HL-60 (cell line): ENCODE measurements at regions not wholly inside any gene's neighbourhood (a gene's known extent, or its start where the extent isn't known, plus 50 kb on each side); places are given as distances from the start of the nearest gene placed in this dataset.

Source experiments
- DNase-seq, 2 experiments: peaks; one replicate each; pipeline ENCODE4 v3.0.0-alpha.2; 2010 to 2020; ENCODE audit warnings: low read depth in 1 of 2, low spot score in 1 of 2
- H3K27ac ChIP-seq: fragments of 250-450 bp; sonication (Bioruptor Pico); replicated peaks from 2 replicates; pipeline ENCODE4 v1.5.1; 2020; ENCODE audit warnings: mild to moderate bottlenecking, moderate library complexity
- H3K27me3 ChIP-seq: fragments of 250-450 bp; sonication (Bioruptor Pico); 2 replicates; pipeline ENCODE4 v1.5.1; 2021; ENCODE audit warnings: mild to moderate bottlenecking, moderate library complexity; ENCODE audit not compliant: insufficient read depth, poor library complexity, severe bottlenecking
- H3K4me3 ChIP-seq: replicated peaks from 2 replicates; pipeline ENCODE4 v1.5.1; 2011; ENCODE audit warnings: mild to moderate bottlenecking, control low read depth, low read length; ENCODE audit not compliant: insufficient read depth
- CTCF ChIP-seq: IDR thresholded peaks from one replicate; pipeline ENCODE4 v1.5.1; 2011; ENCODE audit warnings: low read length, control low read depth, inconsistent platforms; ENCODE audit not compliant: insufficient read depth
- GABPA ChIP-seq: IDR thresholded peaks from 2 replicates; pipeline ENCODE4 v1.6.1; 2012; ENCODE audit warnings: low read depth
- POLR2AphosphoS5 ChIP-seq: IDR thresholded peaks from 2 replicates; pipeline ENCODE4 v1.6.1; 2012; ENCODE audit warnings: low read depth
- SPI1 ChIP-seq: IDR thresholded peaks from 2 replicates; pipeline ENCODE4 v1.6.1; 2012; ENCODE audit warnings: low read depth, mild to moderate bottlenecking, borderline replicate concordance
- TF ChIP-seq, protein P1 (sequence below): IDR thresholded peaks from 2 replicates; pipeline ENCODE4 v1.6.1; 2012; ENCODE audit warnings: low read depth; ENCODE audit not compliant: insufficient replicate concordance

GRCh38 chr3:6732807-6733206 is 128.1 kb upstream of the GRM7 start:
- H3K27me3 ChIP-seq, result no peaks in the 10 kb centered on the region
- H3K4me3 ChIP-seq, result no peak overlapping the region
- H3K27ac ChIP-seq, result no peak overlapping the region
- TF ChIP-seq POLR2AphosphoS5 (no peak), SPI1 (no peak), GABPA (no peak), CTCF (no peak)
- TF ChIP-seq, protein P1, sequence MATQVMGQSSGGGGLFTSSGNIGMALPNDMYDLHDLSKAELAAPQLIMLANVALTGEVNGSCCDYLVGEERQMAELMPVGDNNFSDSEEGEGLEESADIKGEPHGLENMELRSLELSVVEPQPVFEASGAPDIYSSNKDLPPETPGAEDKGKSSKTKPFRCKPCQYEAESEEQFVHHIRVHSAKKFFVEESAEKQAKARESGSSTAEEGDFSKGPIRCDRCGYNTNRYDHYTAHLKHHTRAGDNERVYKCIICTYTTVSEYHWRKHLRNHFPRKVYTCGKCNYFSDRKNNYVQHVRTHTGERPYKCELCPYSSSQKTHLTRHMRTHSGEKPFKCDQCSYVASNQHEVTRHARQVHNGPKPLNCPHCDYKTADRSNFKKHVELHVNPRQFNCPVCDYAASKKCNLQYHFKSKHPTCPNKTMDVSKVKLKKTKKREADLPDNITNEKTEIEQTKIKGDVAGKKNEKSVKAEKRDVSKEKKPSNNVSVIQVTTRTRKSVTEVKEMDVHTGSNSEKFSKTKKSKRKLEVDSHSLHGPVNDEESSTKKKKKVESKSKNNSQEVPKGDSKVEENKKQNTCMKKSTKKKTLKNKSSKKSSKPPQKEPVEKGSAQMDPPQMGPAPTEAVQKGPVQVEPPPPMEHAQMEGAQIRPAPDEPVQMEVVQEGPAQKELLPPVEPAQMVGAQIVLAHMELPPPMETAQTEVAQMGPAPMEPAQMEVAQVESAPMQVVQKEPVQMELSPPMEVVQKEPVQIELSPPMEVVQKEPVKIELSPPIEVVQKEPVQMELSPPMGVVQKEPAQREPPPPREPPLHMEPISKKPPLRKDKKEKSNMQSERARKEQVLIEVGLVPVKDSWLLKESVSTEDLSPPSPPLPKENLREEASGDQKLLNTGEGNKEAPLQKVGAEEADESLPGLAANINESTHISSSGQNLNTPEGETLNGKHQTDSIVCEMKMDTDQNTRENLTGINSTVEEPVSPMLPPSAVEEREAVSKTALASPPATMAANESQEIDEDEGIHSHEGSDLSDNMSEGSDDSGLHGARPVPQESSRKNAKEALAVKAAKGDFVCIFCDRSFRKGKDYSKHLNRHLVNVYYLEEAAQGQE, result no peak
- DNase-seq, result no peak

DNA sequence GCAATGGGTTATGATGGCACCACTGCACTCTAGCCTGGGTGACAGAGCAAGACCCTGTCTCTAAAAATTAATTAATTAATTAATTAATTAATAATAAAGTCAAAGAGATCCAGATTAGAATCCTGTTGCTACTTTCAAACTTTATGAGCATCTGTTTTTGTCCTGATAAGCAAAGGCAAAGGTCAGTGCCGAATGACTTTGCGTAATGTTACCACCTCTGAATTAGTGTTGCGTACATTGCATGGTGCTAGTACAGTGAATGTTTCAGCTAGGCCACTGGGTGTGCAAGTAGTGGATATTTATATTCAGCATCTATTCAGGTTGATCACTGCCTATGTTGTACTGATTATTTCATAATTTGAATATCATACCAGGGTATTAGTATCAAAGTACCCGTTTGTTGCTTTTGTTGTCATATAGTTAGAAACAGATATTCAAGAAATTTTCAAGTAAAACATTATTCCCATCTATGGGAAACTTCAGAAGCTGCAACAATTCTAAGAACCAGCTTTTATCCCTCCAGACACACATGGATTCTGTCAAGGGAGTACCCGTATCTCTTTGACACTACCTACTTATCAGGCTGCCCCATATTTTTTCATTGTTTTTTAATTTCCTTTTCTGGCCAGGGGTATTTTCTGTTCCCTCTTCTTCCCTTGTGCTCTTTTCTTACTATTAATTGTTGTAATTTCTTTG is 127.1 kb upstream of the GRM7 start:
- DNase-seq, result no peak
- Histone ChIP-seq H3K27ac (no peak overlapping the region), H3K4me3 (no peak overlapping the region), H3K27me3 (no peaks in the 10 kb centered on the region)
- TF ChIP-seq SPI1 (no peak), CTCF (no peak), GABPA (no peak), POLR2AphosphoS5 (no peak)
- TF ChIP-seq, protein P1, result no peak

- no peak for DNase-seq
- no peak overlapping the region for H3K27ac ChIP-seq
- H3K27me3 ChIP-seq, result no peaks in the 10 kb centered on the region
- no peak for TF ChIP-seq POLR2AphosphoS5
- TF ChIP-seq SPI1, result no peak
- no peak for TF ChIP-seq CTCF
- TF ChIP-seq, protein P1, result no peak
- no peak for TF ChIP-seq GABPA
- H3K4me3 ChIP-seq, result no peak overlapping the region
Measured at GRCh38 chr3:6734395-6734746, 126.5 kb upstream of the GRM7 start.
